Panc1 (cell line): ENCODE measurements at regions not wholly inside any gene's neighbourhood (a gene's known extent, or its start where the extent isn't known, plus 50 kb on each side); places are given as distances from the start of the nearest gene placed in this dataset.

Experiments
- ATAC-seq: fragments of 200-7000 bp; cut with Tn5 transposase; 2 replicates; pipeline ENCODE4 v1.9.1; 2020; ENCODE audit warnings: mild to moderate bottlenecking, moderate library complexity
- BruUV-seq: library from RNA; stranded (reverse); fragments of 400-500 nt; replicated peaks from 2 replicates; lab custom pipeline; 2021; lab: Mats Ljungman, UMichigan
- CTCF ChIA-PET: fragments of 300-600 bp; sonication (Branson Sonifier 250); formaldehyde crosslinking; loops from one replicate; lab custom pipeline; 2022; ENCODE audit warnings: antibody characterized with exemption; lab: Charles Lee
- POLR2A ChIA-PET: fragments of 300-600 bp; sonication (Branson Sonifier 250); formaldehyde crosslinking; loops from one replicate; lab custom pipeline; 2022; ENCODE audit warnings: antibody characterized with exemption; lab: Charles Lee
- DNase-seq: peaks from one replicate; pipeline ENCODE4 v3.0.0-alpha.2; 2010; ENCODE audit warnings: low read depth, low spot score
- H3K27ac ChIP-seq: 2 replicates; pipeline ENCODE4 v1.5.1; 2011; ENCODE audit warnings: mild to moderate bottlenecking, low read length, inconsistent platforms
- H3K27me3 ChIP-seq: fragments of 200-500 bp; sonication (Bioruptor generic); 2 replicates; pipeline ENCODE4 v1.6.0; 2014; ENCODE audit warnings: low read length, inconsistent platforms; ENCODE audit not compliant: control insufficient read depth, insufficient read depth
- H3K36me3 ChIP-seq: fragments of 200-500 bp; sonication (Bioruptor generic); 2 replicates; pipeline ENCODE4 v1.5.1; 2014; ENCODE audit warnings: inconsistent platforms, mild to moderate bottlenecking, low read length, moderate library complexity; ENCODE audit not compliant: control insufficient read depth, insufficient read depth
- H3K4me1 ChIP-seq: 2 replicates; pipeline ENCODE4 v1.5.1; 2011; ENCODE audit warnings: inconsistent platforms, mild to moderate bottlenecking, low read length, moderate library complexity; ENCODE audit not compliant: control insufficient read depth, insufficient read depth
- H3K4me3 ChIP-seq, 2 experiments: 2 replicates each; pipeline ENCODE4 v1.5.1; 2011 to 2012; ENCODE audit warnings: low read depth in 2 of 2, low read length in 2 of 2, mild to moderate bottlenecking in 2 of 2, inconsistent platforms in 1 of 2, moderate library complexity in 1 of 2
- H3K9me3 ChIP-seq: fragments of 200-500 bp; sonication (Bioruptor generic); 2 replicates; pipeline ENCODE4 v1.5.1; 2014; ENCODE audit warnings: low read depth, mild to moderate bottlenecking, inconsistent platforms, low read length, moderate library complexity; ENCODE audit not compliant: control insufficient read depth, insufficient read depth
- POLR2AphosphoS5 ChIP-seq: IDR thresholded peaks from 2 replicates; pipeline ENCODE4 v1.6.1; 2012; ENCODE audit warnings: mild to moderate bottlenecking, low read depth, low read length, moderate library complexity
- SIN3A ChIP-seq: IDR thresholded peaks from 2 replicates; pipeline ENCODE4 v1.6.1; 2012; ENCODE audit warnings: low read depth, mild to moderate bottlenecking, low read length, moderate library complexity, borderline replicate concordance; ENCODE audit not compliant: insufficient read depth
- TCF7L2 ChIP-seq: IDR thresholded peaks from 2 replicates; pipeline ENCODE4 v1.6.1; 2011; ENCODE audit warnings: mild to moderate bottlenecking, low read depth, low read length, inconsistent platforms
- in situ Hi-C: cut with HindIII; loops from 2 replicates; pipeline ENCODE4 v1.10.0; 2016; ENCODE audit warnings: low sequenced_read_pairs, low pct_unique_long_range_greater_than_20kb
- intact Hi-C: fragments of 100-400 bp; cut with micrococcal nuclease; formaldehyde crosslinking; loops from one replicate; pipeline ENCODE4 v1.10.0; 2022; ENCODE audit not compliant: unreplicated experiment
- TF ChIP-seq, protein P1 (sequence below): fragments of 450-650 bp; IDR thresholded peaks from 2 replicates; pipeline ENCODE4 v1.5.1; 2017; ENCODE audit warnings: mild to moderate bottlenecking
- TF ChIP-seq, protein P2 (sequence below), 2 experiments: IDR thresholded peaks; 2 replicates each; pipeline ENCODE4 v1.6.1; 2011 to 2012; ENCODE audit warnings: low read depth in 2 of 2, control low read depth in 1 of 2, low read length in 1 of 2, mild to moderate bottlenecking in 1 of 2, moderate library complexity in 1 of 2; ENCODE audit not compliant: insufficient read depth in 1 of 2

DNA sequence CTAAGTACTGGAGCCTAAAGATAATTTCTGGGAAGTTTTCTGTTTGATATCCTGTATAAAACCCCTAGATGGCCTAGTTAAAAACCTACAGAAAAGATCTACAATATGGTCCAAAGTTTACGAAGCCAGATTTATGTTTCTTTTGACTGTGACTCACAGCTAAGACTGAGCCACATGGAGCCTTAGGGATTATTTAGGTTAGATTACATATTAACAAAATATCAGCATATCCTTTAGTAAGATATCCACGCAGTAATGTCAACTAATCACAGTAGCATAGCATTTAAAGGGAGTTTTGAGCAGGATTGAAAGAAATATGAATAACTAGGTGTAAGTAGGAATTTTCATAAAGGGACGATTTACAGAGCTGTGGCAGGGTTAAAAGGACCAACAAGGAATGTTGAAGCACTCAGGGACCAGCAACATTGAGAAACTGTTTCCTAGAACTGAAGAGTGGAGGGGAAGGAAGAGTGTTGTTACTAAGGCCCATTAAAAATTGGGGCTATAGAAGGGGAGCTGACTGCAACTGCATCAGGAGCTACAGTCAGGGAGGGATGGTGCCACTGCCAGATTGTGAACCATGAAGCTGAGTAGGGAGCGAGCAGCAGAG is 155.5 kb downstream of the DACT1 start:
- ATAC-seq (no peak), DNase-seq (no peak)
- intact Hi-C loops (no loop called here), in situ Hi-C loops (no loop called here)
- no TSS peak for BruUV-seq
- no peaks in the 10 kb centered on the region for H3K9me3 ChIP-seq
- ChIA-PET CTCF (no interaction called here), POLR2A (no interaction called here)
- no peak for TF ChIP-seq POLR2AphosphoS5
- TF ChIP-seq SIN3A = no peak
- TF ChIP-seq, protein P1, sequence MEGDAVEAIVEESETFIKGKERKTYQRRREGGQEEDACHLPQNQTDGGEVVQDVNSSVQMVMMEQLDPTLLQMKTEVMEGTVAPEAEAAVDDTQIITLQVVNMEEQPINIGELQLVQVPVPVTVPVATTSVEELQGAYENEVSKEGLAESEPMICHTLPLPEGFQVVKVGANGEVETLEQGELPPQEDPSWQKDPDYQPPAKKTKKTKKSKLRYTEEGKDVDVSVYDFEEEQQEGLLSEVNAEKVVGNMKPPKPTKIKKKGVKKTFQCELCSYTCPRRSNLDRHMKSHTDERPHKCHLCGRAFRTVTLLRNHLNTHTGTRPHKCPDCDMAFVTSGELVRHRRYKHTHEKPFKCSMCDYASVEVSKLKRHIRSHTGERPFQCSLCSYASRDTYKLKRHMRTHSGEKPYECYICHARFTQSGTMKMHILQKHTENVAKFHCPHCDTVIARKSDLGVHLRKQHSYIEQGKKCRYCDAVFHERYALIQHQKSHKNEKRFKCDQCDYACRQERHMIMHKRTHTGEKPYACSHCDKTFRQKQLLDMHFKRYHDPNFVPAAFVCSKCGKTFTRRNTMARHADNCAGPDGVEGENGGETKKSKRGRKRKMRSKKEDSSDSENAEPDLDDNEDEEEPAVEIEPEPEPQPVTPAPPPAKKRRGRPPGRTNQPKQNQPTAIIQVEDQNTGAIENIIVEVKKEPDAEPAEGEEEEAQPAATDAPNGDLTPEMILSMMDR = no peak
- TF ChIP-seq, protein P2, sequence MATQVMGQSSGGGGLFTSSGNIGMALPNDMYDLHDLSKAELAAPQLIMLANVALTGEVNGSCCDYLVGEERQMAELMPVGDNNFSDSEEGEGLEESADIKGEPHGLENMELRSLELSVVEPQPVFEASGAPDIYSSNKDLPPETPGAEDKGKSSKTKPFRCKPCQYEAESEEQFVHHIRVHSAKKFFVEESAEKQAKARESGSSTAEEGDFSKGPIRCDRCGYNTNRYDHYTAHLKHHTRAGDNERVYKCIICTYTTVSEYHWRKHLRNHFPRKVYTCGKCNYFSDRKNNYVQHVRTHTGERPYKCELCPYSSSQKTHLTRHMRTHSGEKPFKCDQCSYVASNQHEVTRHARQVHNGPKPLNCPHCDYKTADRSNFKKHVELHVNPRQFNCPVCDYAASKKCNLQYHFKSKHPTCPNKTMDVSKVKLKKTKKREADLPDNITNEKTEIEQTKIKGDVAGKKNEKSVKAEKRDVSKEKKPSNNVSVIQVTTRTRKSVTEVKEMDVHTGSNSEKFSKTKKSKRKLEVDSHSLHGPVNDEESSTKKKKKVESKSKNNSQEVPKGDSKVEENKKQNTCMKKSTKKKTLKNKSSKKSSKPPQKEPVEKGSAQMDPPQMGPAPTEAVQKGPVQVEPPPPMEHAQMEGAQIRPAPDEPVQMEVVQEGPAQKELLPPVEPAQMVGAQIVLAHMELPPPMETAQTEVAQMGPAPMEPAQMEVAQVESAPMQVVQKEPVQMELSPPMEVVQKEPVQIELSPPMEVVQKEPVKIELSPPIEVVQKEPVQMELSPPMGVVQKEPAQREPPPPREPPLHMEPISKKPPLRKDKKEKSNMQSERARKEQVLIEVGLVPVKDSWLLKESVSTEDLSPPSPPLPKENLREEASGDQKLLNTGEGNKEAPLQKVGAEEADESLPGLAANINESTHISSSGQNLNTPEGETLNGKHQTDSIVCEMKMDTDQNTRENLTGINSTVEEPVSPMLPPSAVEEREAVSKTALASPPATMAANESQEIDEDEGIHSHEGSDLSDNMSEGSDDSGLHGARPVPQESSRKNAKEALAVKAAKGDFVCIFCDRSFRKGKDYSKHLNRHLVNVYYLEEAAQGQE (IDR thresholded peaks at IDR 0.05; ENCODE audit: insufficient read depth in 1 of 2, low read depth in 2 of 2, low read length in 1 of 2) = no peak
- no peak for TF ChIP-seq TCF7L2
- H3K36me3 ChIP-seq = no peaks in the 10 kb centered on the region
- H3K27me3 ChIP-seq = no peaks in the 10 kb centered on the region
- H3K27ac ChIP-seq = no peak overlapping the region
- H3K4me1 ChIP-seq = no peaks in the 10 kb centered on the region
- H3K4me3 ChIP-seq = no peak overlapping the region

DNA sequence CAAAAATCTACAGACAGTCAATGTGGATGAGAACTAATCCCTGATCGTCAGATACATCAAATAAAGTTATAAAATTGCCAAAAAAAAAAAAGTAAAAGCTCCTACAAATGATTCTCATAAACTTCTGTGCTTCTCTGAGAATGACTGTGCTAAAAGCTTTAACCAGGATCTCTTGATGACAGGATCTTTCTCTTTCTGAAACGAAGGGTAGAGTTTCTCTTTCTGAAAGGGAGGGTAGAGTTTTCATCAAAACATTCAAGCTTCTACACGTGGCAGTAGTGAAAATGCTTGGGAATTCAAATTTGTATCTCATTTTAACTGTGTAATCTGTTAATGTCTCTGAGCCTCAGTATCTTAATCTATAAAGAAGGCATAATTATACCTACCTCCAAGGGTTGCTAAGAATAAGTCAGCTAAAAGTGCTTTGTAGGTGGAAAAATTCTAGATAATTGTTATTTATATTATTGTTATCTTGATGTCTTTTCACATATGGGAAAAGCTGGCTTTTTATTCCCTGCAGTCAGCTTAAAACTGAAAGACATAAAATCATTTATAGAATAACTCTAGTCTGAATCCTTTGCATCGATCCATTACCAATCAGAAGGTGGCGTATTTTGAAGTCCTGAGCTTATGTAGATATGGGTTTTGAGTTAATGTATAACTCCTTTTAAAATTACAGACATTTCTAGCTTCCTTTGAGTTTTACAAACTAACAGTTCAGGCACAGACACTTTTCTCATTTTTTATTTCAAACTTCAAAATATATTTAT is 157.4 kb downstream of the DACT1 start:
- Histone ChIP-seq H3K36me3 (no peaks in the 10 kb centered on the region), H3K27me3 (no peaks in the 10 kb centered on the region), H3K4me3 (no peak overlapping the region), H3K9me3 (no peaks in the 10 kb centered on the region), H3K27ac (no peak overlapping the region), H3K4me1 (no peaks in the 10 kb centered on the region)
- TF ChIP-seq SIN3A (no peak), TCF7L2 (no peak), POLR2AphosphoS5 (no peak)
- TF ChIP-seq, protein P1 = no peak
- TF ChIP-seq, protein P2 (IDR thresholded peaks at IDR 0.05; ENCODE audit: insufficient read depth in 1 of 2, low read depth in 2 of 2, low read length in 1 of 2) = no peak
- ATAC-seq (no peak), DNase-seq (no peak)
- BruUV-seq = no TSS peak
- CTCF ChIA-PET = no interaction called here
- in situ Hi-C loops (no loop called here), intact Hi-C loops (no loop called here)
- POLR2A ChIA-PET = no interaction called here
